Natural killer cell (primary cell): ENCODE measurements at regions not wholly inside any gene's neighbourhood (a gene's known extent, or its start where the extent isn't known, plus 50 kb on each side); places are given as distances from the start of the nearest gene placed in this dataset.

Experiments
- ATAC-seq, 3 donors: fragments of 150-1000 bp in 2 of 3; fragments of 200-7000 bp in 1 of 3; cut with Tn5 transposase; 1 replicate in 1 of 3; 2 replicates in 2 of 3; pipeline ENCODE4 v1.10.0; 2021; ENCODE audit warnings: mild to moderate bottlenecking in 2 of 3, moderate library complexity in 2 of 3
- DNase-seq, 2 donors: peaks; one replicate each; pipeline versions ENCODE4 v3.0.0 to v3.0.0-alpha.2; 2013 to 2021; ENCODE audit warnings: mixed read lengths in 1 of 2
- H3K27ac ChIP-seq: one replicate; pipeline ENCODE4 v1.5.1; 2013; ENCODE audit warnings: mild to moderate bottlenecking, low read length
- H3K27me3 ChIP-seq: one replicate; pipeline ENCODE4 v1.6.1; 2013; ENCODE audit warnings: low read length; ENCODE audit not compliant: control insufficient read depth, insufficient read depth
- H3K36me3 ChIP-seq: one replicate; pipeline ENCODE4 v1.6.1; 2013; ENCODE audit warnings: low read length; ENCODE audit not compliant: control insufficient read depth, insufficient read depth
- H3K4me1 ChIP-seq: one replicate; pipeline ENCODE4 v1.6.1; 2013; ENCODE audit warnings: low read length; ENCODE audit not compliant: control insufficient read depth, insufficient read depth
- H3K4me3 ChIP-seq: one replicate; pipeline ENCODE4 v1.5.1; 2013; ENCODE audit warnings: low read length
- H3K9me3 ChIP-seq: one replicate; pipeline ENCODE4 v1.6.1; 2013; ENCODE audit warnings: low read length; ENCODE audit not compliant: control insufficient read depth, insufficient read depth
- H3K27ac Mint-ChIP-seq, 2 donors: one replicate each; pipeline ENCODE4 v1.8.0; 2022; ENCODE audit warnings: mild to moderate bottlenecking in 2 of 2, mixed read lengths in 2 of 2, moderate library complexity in 1 of 2
- H3K27me3 Mint-ChIP-seq, 2 donors: one replicate each; pipeline ENCODE4 v1.8.0; 2022; ENCODE audit warnings: low read depth in 2 of 2, mixed read lengths in 2 of 2
- H3K36me3 Mint-ChIP-seq: one replicate; pipeline ENCODE4 v1.8.0; 2022; ENCODE audit warnings: mixed read lengths
- H3K4me1 Mint-ChIP-seq, 2 donors: one replicate each; pipeline ENCODE4 v1.8.0; 2022; ENCODE audit warnings: mixed read lengths in 2 of 2
- H3K4me3 Mint-ChIP-seq: one replicate; pipeline ENCODE4 v1.8.0; 2022; ENCODE audit warnings: mild to moderate bottlenecking, moderate library complexity, mixed read lengths
- H3K9me3 Mint-ChIP-seq, 2 donors: one replicate each; pipeline ENCODE4 v1.8.0; 2022; ENCODE audit warnings: mixed read lengths in 2 of 2
- WGBS: methylation state at CpG from one replicate; pipeline ENCODE4 v1.1.7; 2013; ENCODE audit warnings: missing lambda C conversion rate; ENCODE audit not compliant: insufficient coverage; 5-methylcytosine and 5-hydroxymethylcytosine counted together
- intact Hi-C: fragments of 100-400 bp; cut with micrococcal nuclease; formaldehyde crosslinking; loops from one replicate; pipeline ENCODE4 v1.14.2; 2022
- TF ChIP-seq, protein P1 (sequence below): fragments of 200-600 bp; IDR thresholded peaks from one replicate; pipeline ENCODE4 v1.8.0; 2022; ENCODE audit warnings: antibody characterized with exemption

DNA sequence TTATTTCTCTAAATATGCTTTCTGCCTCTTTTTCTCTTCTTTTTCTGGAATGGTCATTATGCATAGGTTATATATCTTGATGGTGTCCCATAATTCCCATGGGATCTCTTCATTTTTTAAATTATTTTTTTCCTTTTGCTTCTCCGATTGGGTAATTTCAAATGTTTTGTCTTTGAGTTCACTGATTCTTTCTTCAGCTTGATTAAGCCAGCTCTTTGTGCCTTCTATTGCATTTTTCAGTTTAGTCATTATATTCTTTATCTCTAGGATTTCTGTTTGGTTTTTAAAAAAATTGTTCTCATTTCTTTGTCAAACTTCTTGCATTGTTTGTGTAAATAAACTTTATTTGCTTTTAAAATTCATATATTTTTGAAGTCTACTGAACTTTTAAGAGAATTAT lies 251.1 kb downstream of the INSIG2 start:
- TF ChIP-seq, protein P1, sequence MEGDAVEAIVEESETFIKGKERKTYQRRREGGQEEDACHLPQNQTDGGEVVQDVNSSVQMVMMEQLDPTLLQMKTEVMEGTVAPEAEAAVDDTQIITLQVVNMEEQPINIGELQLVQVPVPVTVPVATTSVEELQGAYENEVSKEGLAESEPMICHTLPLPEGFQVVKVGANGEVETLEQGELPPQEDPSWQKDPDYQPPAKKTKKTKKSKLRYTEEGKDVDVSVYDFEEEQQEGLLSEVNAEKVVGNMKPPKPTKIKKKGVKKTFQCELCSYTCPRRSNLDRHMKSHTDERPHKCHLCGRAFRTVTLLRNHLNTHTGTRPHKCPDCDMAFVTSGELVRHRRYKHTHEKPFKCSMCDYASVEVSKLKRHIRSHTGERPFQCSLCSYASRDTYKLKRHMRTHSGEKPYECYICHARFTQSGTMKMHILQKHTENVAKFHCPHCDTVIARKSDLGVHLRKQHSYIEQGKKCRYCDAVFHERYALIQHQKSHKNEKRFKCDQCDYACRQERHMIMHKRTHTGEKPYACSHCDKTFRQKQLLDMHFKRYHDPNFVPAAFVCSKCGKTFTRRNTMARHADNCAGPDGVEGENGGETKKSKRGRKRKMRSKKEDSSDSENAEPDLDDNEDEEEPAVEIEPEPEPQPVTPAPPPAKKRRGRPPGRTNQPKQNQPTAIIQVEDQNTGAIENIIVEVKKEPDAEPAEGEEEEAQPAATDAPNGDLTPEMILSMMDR, result no peak
- Mint-ChIP-seq H3K9me3 (peaks cover 6 to 12% of the 10 kb centered on the region in 2 donors), H3K4me3 (no peak overlapping the region), H3K27me3 (peaks cover 4 to 10% of the 10 kb centered on the region in 2 donors), H3K4me1 (no peaks in the 10 kb centered on the region), H3K27ac (no peak overlapping the region), H3K36me3 (peaks cover 10% of the 10 kb centered on the region)
- DNase-seq, result no peak
- intact Hi-C loops, result no loop called here
- no peak for ATAC-seq
- Histone ChIP-seq H3K4me3 (no peak overlapping the region), H3K27ac (no peak overlapping the region), H3K27me3 (peaks cover 3% of the 10 kb centered on the region), H3K9me3 (peaks cover 7% of the 10 kb centered on the region), H3K36me3 (no peaks in the 10 kb centered on the region), H3K4me1 (no peaks in the 10 kb centered on the region)
- WGBS, result no CpG with 5 or more reads among the region's 1 CpG

GRCh38 chr2:118333664-118334063 lies 245.4 kb downstream of the INSIG2 start:
- Histone ChIP-seq H3K36me3 (no peaks in the 10 kb centered on the region), H3K4me3 (no peak overlapping the region), H3K27ac (no peak overlapping the region), H3K4me1 (no peaks in the 10 kb centered on the region), H3K27me3 (no peaks in the 10 kb centered on the region), H3K9me3 (no peaks in the 10 kb centered on the region)
- TF ChIP-seq, protein P1, result no peak
- DNase-seq (no peak), ATAC-seq (no peak)
- Mint-ChIP-seq H3K4me1 (no peaks in the 10 kb centered on the region), H3K27ac (no peak overlapping the region), H3K36me3 (no peaks in the 10 kb centered on the region), H3K27me3 (peaks cover 15 to 23% of the 10 kb centered on the region in 2 donors), H3K9me3 (peaks cover 2 to 4% of the 10 kb centered on the region in 2 donors), H3K4me3 (no peak overlapping the region)
- intact Hi-C loops, result no loop called here

- H3K36me3 ChIP-seq, result no peaks in the 10 kb centered on the region
- no peak overlapping the region for H3K27ac ChIP-seq
- no peaks in the 10 kb centered on the region for H3K9me3 ChIP-seq
- no peak overlapping the region for H3K4me3 ChIP-seq
- Mint-ChIP-seq H3K4me3 (no peak overlapping the region), H3K36me3 (no peaks in the 10 kb centered on the region), H3K27ac (no peak overlapping the region), H3K27me3 (peaks cover 23 to 32% of the 10 kb centered on the region in 2 donors), H3K4me1 (no peaks in the 10 kb centered on the region), H3K9me3 (peaks cover 0 to 1% of the 10 kb centered on the region in 2 donors)
- no peak for ATAC-seq
- WGBS, result 76% methylated on average over 6 of the region's 6 CpGs
- DNase-seq, result no peak
- H3K4me1 ChIP-seq, result no peaks in the 10 kb centered on the region
- H3K27me3 ChIP-seq, result no peaks in the 10 kb centered on the region
- TF ChIP-seq, protein P1, result no peak
- intact Hi-C loops, result no loop called here
Measured at GRCh38 chr2:118325321-118325955, 237.2 kb downstream of the INSIG2 start.

DNA sequence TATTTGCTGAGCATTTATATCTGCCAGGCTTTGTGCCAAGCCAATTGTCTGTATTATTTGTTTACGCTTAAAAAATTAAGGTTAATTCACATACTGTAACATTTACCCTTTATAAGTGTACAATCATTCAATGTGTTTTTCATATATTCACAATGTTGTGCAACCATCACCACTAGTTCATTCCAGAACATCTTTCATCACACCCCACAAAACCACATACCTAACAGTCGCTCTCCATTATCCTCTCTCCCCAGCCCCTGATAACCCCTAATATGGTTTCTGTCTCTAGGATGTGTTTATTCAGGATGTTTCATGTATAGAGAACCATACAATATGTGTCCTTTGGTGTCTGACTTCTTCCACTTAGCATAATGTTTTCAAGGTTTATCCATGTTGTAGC lies 234.1 kb downstream of the INSIG2 start:
- no peaks in the 10 kb centered on the region for H3K4me1 Mint-ChIP-seq
- no peak overlapping the region for H3K27ac ChIP-seq
- H3K27me3 Mint-ChIP-seq, result peaks cover 20 to 29% of the 10 kb centered on the region in 2 donors

More for the DNA sequence above, 234.1 kb downstream of the INSIG2 start:
- intact Hi-C loops, result no loop called here
- Histone ChIP-seq H3K4me1 (no peaks in the 10 kb centered on the region), H3K9me3 (no peaks in the 10 kb centered on the region), H3K27me3 (no peaks in the 10 kb centered on the region), H3K4me3 (no peak overlapping the region), H3K36me3 (no peaks in the 10 kb centered on the region)
- no peaks in the 10 kb centered on the region for H3K9me3 Mint-ChIP-seq
- no peak for ATAC-seq
- no peak for DNase-seq
- WGBS, result 100% methylated on average over 1 of the region's 2 CpGs
- no peak overlapping the region for H3K4me3 Mint-ChIP-seq
- H3K36me3 Mint-ChIP-seq, result no peaks in the 10 kb centered on the region
- TF ChIP-seq, protein P1, result no peak
- H3K27ac Mint-ChIP-seq, result no peak overlapping the region
